K562 (cell line): ENCODE measurements at regions not wholly inside any gene's neighbourhood (a gene's known extent, or its start where the extent isn't known, plus 50 kb on each side); places are given as distances from the start of the nearest gene placed in this dataset.

ENCODE experiments used
- ATAC-seq: fragments of 200-7000 bp; cut with Tn5 transposase; 3 replicates; pipeline ENCODE4 v1.9.1; 2020; ENCODE audit warnings: moderate library complexity
- BruUV-seq: library from RNA; stranded (reverse); fragments of 400-500 nt; replicated peaks from 2 replicates; lab custom pipeline; 2021; lab: Mats Ljungman, UMichigan
- CTCF ChIA-PET: fragments of 300-600 bp; formaldehyde crosslinking; extraction: SDS; loops from one replicate; lab custom pipeline; 2021; ENCODE audit warnings: low intra/inter-chr PET ratio; lab: Yijun Ruan, JAX
- POLR2A ChIA-PET: fragments of 300-600, 350-650 bp; sonication (Branson Sonifier 250); formaldehyde crosslinking; extraction: SDS; loops from one replicate; lab custom pipeline; 2021; ENCODE audit warnings: antibody characterized with exemption, inconsistent platforms; lab: Yijun Ruan, JAX
- DNase-seq, 4 experiments: peaks; one replicate each; pipeline versions ENCODE4 v3.0.0 to v3.0.0-alpha.2; 2011 to 2018; ENCODE audit warnings: low spot score in 3 of 4, mixed read lengths in 3 of 4; ENCODE audit errors: extremely low read depth in 1 of 4
- FAIRE-seq: peaks from 2 replicates; lab custom pipeline; 2011; peaks lifted over from hg19 to GRCh38; lab: Jason Lieb, UNC
- H2AFZ ChIP-seq: 2 replicates; pipeline ENCODE4 v1.6.0; 2011; ENCODE audit warnings: low read depth, low read length, control low read depth, inconsistent platforms
- H3K27ac ChIP-seq: fragments of 200-600 bp; 3 replicates; pipeline ENCODE4 v1.8.0; 2011; ENCODE audit warnings: low read depth, mild to moderate bottlenecking, control low read depth, inconsistent platforms, low read length, moderate library complexity, mixed read lengths; ENCODE audit errors: extremely low read depth
- H3K27me3 ChIP-seq, 2 experiments: fragments of 300-600 bp in 1 of 2; 2 replicates in 1 of 2; 3 replicates in 1 of 2; pipeline versions ENCODE4 v1.6.0 to v1.8.0; 2011; ENCODE audit warnings: inconsistent platforms in 2 of 2, low read length in 2 of 2, mild to moderate bottlenecking in 1 of 2, mixed read lengths in 1 of 2, moderate library complexity in 1 of 2; ENCODE audit not compliant: control insufficient read depth in 2 of 2, insufficient read depth in 2 of 2
- H3K36me3 ChIP-seq: fragments of 300-600 bp; 3 replicates; pipeline ENCODE4 v1.8.0; 2011; ENCODE audit warnings: mild to moderate bottlenecking, low read length, inconsistent platforms; ENCODE audit not compliant: control insufficient read depth, insufficient read depth
- H3K4me1 ChIP-seq, 2 experiments: fragments of 200-600 bp in 1 of 2; replicated peaks in 1 of 2; 2 replicates in 1 of 2; 3 replicates in 1 of 2; pipeline versions ENCODE4 v1.5.1 to v1.8.0; 2011; ENCODE audit warnings: inconsistent platforms in 2 of 2, low read length in 2 of 2, mild to moderate bottlenecking in 1 of 2, mixed read lengths in 1 of 2, moderate library complexity in 1 of 2; ENCODE audit not compliant: control insufficient read depth in 2 of 2, insufficient read depth in 2 of 2
- H3K4me2 ChIP-seq: 2 replicates; pipeline ENCODE4 v1.6.1; 2011; ENCODE audit warnings: low read length, control low read depth, inconsistent platforms, mixed read lengths; ENCODE audit not compliant: insufficient read depth
- H3K4me3 ChIP-seq: fragments of 200-600 bp; sonication (generic), shearing (Covaris generic); 2 replicates; pipeline ENCODE4 v1.5.1; 2016; ENCODE audit warnings: control low read depth, inconsistent platforms
- H3K79me2 ChIP-seq: fragments of 200-600 bp; 3 replicates; pipeline ENCODE4 v1.8.0; 2011; ENCODE audit warnings: low read length, inconsistent platforms; ENCODE audit not compliant: control insufficient read depth, insufficient read depth
- H3K9ac ChIP-seq, 2 experiments: 2 replicates each; pipeline versions ENCODE4 v1.6.0 to v1.6.1; 2011; ENCODE audit warnings: low read depth in 2 of 2, low read length in 2 of 2, control low read depth in 1 of 2, inconsistent platforms in 1 of 2, mild to moderate bottlenecking in 1 of 2, mixed read lengths in 1 of 2; ENCODE audit not compliant: insufficient read depth in 1 of 2
- H3K9me1 ChIP-seq: one replicate; pipeline ENCODE4 v1.6.0; 2011; ENCODE audit warnings: inconsistent platforms, mild to moderate bottlenecking, low read length, moderate library complexity; ENCODE audit not compliant: control insufficient read depth, insufficient read depth
- H3K9me3 ChIP-seq: replicated peaks from 2 replicates; pipeline ENCODE4 v1.5.1; 2011; ENCODE audit warnings: low read depth, low read length, inconsistent platforms; ENCODE audit not compliant: control insufficient read depth, insufficient read depth
- H4K20me1 ChIP-seq: replicated peaks from 2 replicates; pipeline ENCODE4 v1.6.1; 2011; ENCODE audit warnings: low read length, inconsistent platforms, mixed read lengths; ENCODE audit not compliant: control insufficient read depth, insufficient read depth
- BRF1 ChIP-seq: IDR thresholded peaks from 3 replicates; pipeline ENCODE4 v1.6.1; 2011; ENCODE audit warnings: borderline replicate concordance, mild to moderate bottlenecking; ENCODE audit not compliant: insufficient read length; ENCODE audit errors: extremely low read depth
- CHD2 ChIP-seq: IDR thresholded peaks from 2 replicates; pipeline ENCODE4 v1.6.1; 2011; ENCODE audit warnings: low read depth, low read length
- HNRNPLL ChIP-seq: fragments of 200-400 bp; formaldehyde crosslinking; IDR thresholded peaks from 2 replicates; pipeline ENCODE4 v1.6.1; 2017; ENCODE audit warnings: low read length, low read depth, mild to moderate bottlenecking; ENCODE audit not compliant: poor library complexity, severe bottlenecking
- NFE2 ChIP-seq: IDR thresholded peaks from 2 replicates; pipeline ENCODE4 v1.6.1; 2014; ENCODE audit warnings: antibody characterized with exemption, low read depth
- ZNF347 ChIP-seq: fragments of 450-650 bp; formaldehyde crosslinking; IDR thresholded peaks from 2 replicates; pipeline ENCODE4 v1.4.0; 2020; ENCODE audit warnings: low read depth, mild to moderate bottlenecking, moderate library complexity
- WGBS: fragments of 100-300 bp; shearing (Covaris generic); methylation state at CpG from one replicate; pipeline ENCODE4 v1.1.6; 2016; ENCODE audit warnings: low coverage, mixed read lengths; ENCODE audit not compliant: insufficient coverage; ENCODE audit errors: missing lambda C conversion rate; 5-methylcytosine and 5-hydroxymethylcytosine counted together
- in situ Hi-C: fragments of 300-500 bp; cut with MboI; formaldehyde crosslinking; loops from 4 replicates; pipeline ENCODE4 v1.15.0; 2018; ENCODE audit warnings: inconsistent platforms, mixed read lengths
- intact Hi-C: fragments of 100-400 bp; cut with micrococcal nuclease; formaldehyde crosslinking; loops from 2 replicates; pipeline ENCODE4 v1.14.2; 2022
- TF ChIP-seq, protein P1 (sequence below), 3 experiments: IDR thresholded peaks in 2 of 3; conservative IDR thresholded peaks in 1 of 3; 2 replicates each; pipeline ENCODE4 v1.5.1; 2011 to 2012; ENCODE audit warnings: low read length in 3 of 3, mild to moderate bottlenecking in 3 of 3, control low read depth in 2 of 3, improper control_type of control experiment in 1 of 3, inconsistent platforms in 1 of 3, low read depth in 1 of 3, mixed read lengths in 1 of 3, moderate library complexity in 1 of 3; ENCODE audit not compliant: insufficient read depth in 2 of 3
- TF ChIP-seq, protein P2 (sequence below): sonication (generic); formaldehyde crosslinking; IDR thresholded peaks from 2 replicates; pipeline ENCODE4 v1.9.0; 2022; ENCODE audit warnings: mild to moderate bottlenecking, missing genetic modification reagents

- ChIA-PET POLR2A (no interaction called here), CTCF (no interaction called here)
- WGBS, result 2% methylated on average over 7 of the region's 7 CpGs
- DNase-seq (peak in 2 of 4 experiments; percentile 3 to 22), FAIRE-seq (no peak), ATAC-seq (peak; percentile 73)
- no TSS peak for BruUV-seq
- in situ Hi-C loops, result no loop called here
- Histone ChIP-seq H3K27me3 (no peaks in the 10 kb centered on the region), H3K4me3 (no peak overlapping the region), H2AFZ (no peak overlapping the region), H3K27ac (no peak overlapping the region), H3K9me1 (no peaks in the 10 kb centered on the region), H3K36me3 (no peaks in the 10 kb centered on the region), H3K79me2 (no peaks in the 10 kb centered on the region), H3K4me2 (no peak overlapping the region), H3K4me1 (no peaks in the 10 kb centered on the region), H4K20me1 (no peaks in the 10 kb centered on the region), H3K9ac (no peak overlapping the region), H3K9me3 (no peaks in the 10 kb centered on the region)
- intact Hi-C loops, result no loop called here
- TF ChIP-seq NFE2 (peak; percentile 20; the same call in 1 of the 2 replicates), CHD2 (no peak), HNRNPLL (no peak), BRF1 (no peak), ZNF347 (CRISPR knock-in tag) (no peak)
- TF ChIP-seq, protein P1, sequence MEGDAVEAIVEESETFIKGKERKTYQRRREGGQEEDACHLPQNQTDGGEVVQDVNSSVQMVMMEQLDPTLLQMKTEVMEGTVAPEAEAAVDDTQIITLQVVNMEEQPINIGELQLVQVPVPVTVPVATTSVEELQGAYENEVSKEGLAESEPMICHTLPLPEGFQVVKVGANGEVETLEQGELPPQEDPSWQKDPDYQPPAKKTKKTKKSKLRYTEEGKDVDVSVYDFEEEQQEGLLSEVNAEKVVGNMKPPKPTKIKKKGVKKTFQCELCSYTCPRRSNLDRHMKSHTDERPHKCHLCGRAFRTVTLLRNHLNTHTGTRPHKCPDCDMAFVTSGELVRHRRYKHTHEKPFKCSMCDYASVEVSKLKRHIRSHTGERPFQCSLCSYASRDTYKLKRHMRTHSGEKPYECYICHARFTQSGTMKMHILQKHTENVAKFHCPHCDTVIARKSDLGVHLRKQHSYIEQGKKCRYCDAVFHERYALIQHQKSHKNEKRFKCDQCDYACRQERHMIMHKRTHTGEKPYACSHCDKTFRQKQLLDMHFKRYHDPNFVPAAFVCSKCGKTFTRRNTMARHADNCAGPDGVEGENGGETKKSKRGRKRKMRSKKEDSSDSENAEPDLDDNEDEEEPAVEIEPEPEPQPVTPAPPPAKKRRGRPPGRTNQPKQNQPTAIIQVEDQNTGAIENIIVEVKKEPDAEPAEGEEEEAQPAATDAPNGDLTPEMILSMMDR (IDR thresholded peaks at IDR 0.05 in 2 of 3, conservative IDR thresholded peaks at IDR 0.05 in 1 of 3; ENCODE audit: insufficient read depth in 2 of 3, low read depth in 1 of 3, low read length in 3 of 3), result peak in 2 of 3 experiments; percentile 13 to 49; a peak in 3 of 6 replicates
- TF ChIP-seq, protein P2, sequence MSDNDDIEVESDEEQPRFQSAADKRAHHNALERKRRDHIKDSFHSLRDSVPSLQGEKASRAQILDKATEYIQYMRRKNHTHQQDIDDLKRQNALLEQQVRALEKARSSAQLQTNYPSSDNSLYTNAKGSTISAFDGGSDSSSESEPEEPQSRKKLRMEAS (CRISPR knock-in tag), result no peak
Measured at GRCh38 chr13:47241446-47241845, 344.6 kb upstream of the HTR2A start.
